GM23338 (cell line): ENCODE measurements at regions not wholly inside any gene's neighbourhood (a gene's known extent, or its start where the extent isn't known, plus 50 kb on each side); places are given as distances from the start of the nearest gene placed in this dataset.

Experiments
- ATAC-seq: fragments of 200-7000 bp; cut with Tn5 transposase; 3 replicates; pipeline ENCODE4 v1.9.1; 2020
- DNase-seq: peaks from one replicate; pipeline ENCODE4 v3.0.0-alpha.2; 2015; ENCODE audit warnings: low spot score
- H2AFZ ChIP-seq: fragments of 200-600 bp; sonication (generic); 2 replicates; pipeline ENCODE4 v1.8.0; 2016; ENCODE audit warnings: antibody characterized with exemption, mild to moderate bottlenecking, moderate library complexity
- H3F3A ChIP-seq: fragments of 200-600 bp; sonication (generic); replicated peaks from 2 replicates; pipeline ENCODE4 v1.8.0; 2017; ENCODE audit warnings: antibody characterized with exemption, mixed run types, low read depth
- H3K27ac ChIP-seq: fragments of 200-600 bp; sonication (generic); 2 replicates; pipeline ENCODE4 v1.6.1; 2016; ENCODE audit warnings: low read depth
- H3K27me3 ChIP-seq: fragments of 200-600 bp; sonication (generic); 2 replicates; pipeline ENCODE4 v1.8.0; 2016; ENCODE audit warnings: mild to moderate bottlenecking, mixed run types, moderate library complexity; ENCODE audit not compliant: insufficient read depth
- H3K36me3 ChIP-seq: fragments of 200-600 bp; sonication (generic); 2 replicates; pipeline ENCODE4 v1.8.0; 2016; ENCODE audit warnings: mild to moderate bottlenecking; ENCODE audit not compliant: insufficient read depth
- H3K4me1 ChIP-seq: fragments of 200-600 bp; sonication (generic); 2 replicates; pipeline ENCODE4 v1.8.0; 2016; ENCODE audit warnings: mild to moderate bottlenecking, moderate library complexity; ENCODE audit not compliant: insufficient read depth
- H3K4me2 ChIP-seq: fragments of 200-600 bp; sonication (generic); 2 replicates; pipeline ENCODE4 v1.7.1; 2017; ENCODE audit warnings: mixed run types
- H3K4me3 ChIP-seq: fragments of 200-600 bp; sonication (generic); 2 replicates; pipeline ENCODE4 v1.6.1; 2016; ENCODE audit warnings: mixed run types
- H3K79me2 ChIP-seq: fragments of 200-600 bp; sonication (generic); replicated peaks from 2 replicates; pipeline ENCODE4 v1.8.0; 2017; ENCODE audit warnings: mild to moderate bottlenecking; ENCODE audit not compliant: insufficient read depth
- H3K9me2 ChIP-seq: fragments of 200-600 bp; sonication (generic); 2 replicates; pipeline ENCODE4 v1.8.0; 2017; ENCODE audit not compliant: insufficient read depth
- H4K20me1 ChIP-seq: fragments of 200-600 bp; sonication (generic); replicated peaks from 2 replicates; pipeline ENCODE4 v1.8.0; 2017; ENCODE audit warnings: mild to moderate bottlenecking; ENCODE audit not compliant: insufficient read depth
- H3K27ac Mint-ChIP-seq: 2 replicates; pipeline ENCODE4 v1.8.0; 2020; ENCODE audit warnings: inconsistent platforms, mild to moderate bottlenecking, moderate library complexity, mixed read lengths
- H3K27me3 Mint-ChIP-seq: 3 replicates; pipeline ENCODE4 v1.8.0; 2022; ENCODE audit warnings: low read depth, mild to moderate bottlenecking, moderate library complexity, mixed read lengths, inconsistent platforms; ENCODE audit not compliant: insufficient read depth, poor library complexity
- H3K36me3 Mint-ChIP-seq: 3 replicates; pipeline ENCODE4 v1.8.0; 2021; ENCODE audit warnings: low read depth, mild to moderate bottlenecking, inconsistent platforms, moderate library complexity, mixed read lengths
- H3K4me1 Mint-ChIP-seq: 3 replicates; pipeline ENCODE4 v1.8.0; 2020; ENCODE audit warnings: mild to moderate bottlenecking, inconsistent platforms, mixed read lengths
- H3K4me3 Mint-ChIP-seq: 3 replicates; pipeline ENCODE4 v1.8.0; 2021; ENCODE audit warnings: moderate library complexity, mild to moderate bottlenecking, inconsistent platforms, mixed read lengths
- H3K9me3 Mint-ChIP-seq: 3 replicates; pipeline ENCODE4 v1.8.0; 2020; ENCODE audit warnings: moderate library complexity, mild to moderate bottlenecking, inconsistent platforms, mixed read lengths
- CREB1 ChIP-seq: fragments of 250-450 bp; sonication (Bioruptor Pico); IDR thresholded peaks from 2 replicates; pipeline ENCODE4 v1.5.0; 2020; ENCODE audit warnings: low read depth, mild to moderate bottlenecking, moderate library complexity
- EZH2phosphoT487 ChIP-seq: fragments of 200-600 bp; sonication (generic); IDR thresholded peaks from one replicate; pipeline ENCODE4 v1.8.1; 2018; ENCODE audit warnings: antibody characterized with exemption; ENCODE audit not compliant: unreplicated experiment
- JUNB ChIP-seq: IDR thresholded peaks from one replicate; pipeline ENCODE4 v1.6.1; 2016; ENCODE audit warnings: antibody characterized with exemption; ENCODE audit not compliant: unreplicated experiment
- NANOG ChIP-seq: IDR thresholded peaks from 2 replicates; pipeline ENCODE4 v1.6.1; 2016; ENCODE audit warnings: antibody characterized with exemption, borderline replicate concordance
- STAT1 ChIP-seq: IDR thresholded peaks from one replicate; pipeline ENCODE4 v1.6.1; 2016; ENCODE audit warnings: antibody characterized with exemption; ENCODE audit not compliant: unreplicated experiment
- TF ChIP-seq, protein P1 (sequence below), 2 experiments: fragments of 200-600 bp in 1 of 2; sonication (generic) in 1 of 2; conservative IDR thresholded peaks; 2 replicates each; pipeline versions ENCODE4 v1.5.1 to v1.6.1; 2016 to 2017; ENCODE audit warnings: antibody characterized with exemption in 2 of 2, low read depth in 2 of 2, mild to moderate bottlenecking in 2 of 2, moderate library complexity in 1 of 2
- TF ChIP-seq, protein P2 (sequence below): fragments of 250-450 bp; sonication (Bioruptor Pico); IDR thresholded peaks from 2 replicates; pipeline ENCODE4 v1.5.0; 2020; ENCODE audit warnings: mild to moderate bottlenecking, moderate library complexity

DNA sequence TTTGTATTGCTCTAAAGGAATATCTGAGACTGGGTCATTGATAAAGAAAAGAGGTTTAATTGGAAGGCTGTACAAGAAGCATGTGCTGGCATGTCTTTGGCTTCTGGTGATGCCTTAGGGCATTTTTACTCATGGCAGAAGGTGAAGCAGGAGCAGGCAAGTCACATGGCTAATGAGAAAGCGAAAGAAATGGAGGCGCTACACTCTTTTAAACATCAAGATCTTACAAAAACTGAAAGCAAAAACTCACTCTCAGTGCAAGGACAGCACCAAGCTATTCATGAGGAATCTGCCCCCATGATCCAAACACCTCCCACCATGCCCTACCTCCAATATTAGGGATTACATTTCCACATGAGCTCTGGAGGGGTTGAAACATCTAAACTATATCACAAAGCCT lies 1458.8 kb upstream of the ACO1 start:
- no peaks in the 10 kb centered on the region for H4K20me1 ChIP-seq
- no peak overlapping the region for H3K4me3 ChIP-seq
- no peaks in the 10 kb centered on the region for H3K9me2 ChIP-seq
- no peaks in the 10 kb centered on the region for H3K27me3 ChIP-seq
- H3K4me2 ChIP-seq, result no peak overlapping the region
- no peaks in the 10 kb centered on the region for H3K36me3 Mint-ChIP-seq
- H2AFZ ChIP-seq, result peak overlapping the region; percentile 21; the same call in 1 of the 2 replicates
- no peaks in the 10 kb centered on the region for H3F3A ChIP-seq
- H3K79me2 ChIP-seq, result no peaks in the 10 kb centered on the region
- no peaks in the 10 kb centered on the region for H3K4me1 ChIP-seq
- ATAC-seq (no peak), DNase-seq (no peak)
- no peaks in the 10 kb centered on the region for H3K27me3 Mint-ChIP-seq
- no peak overlapping the region for H3K27ac Mint-ChIP-seq
- no peaks in the 10 kb centered on the region for H3K9me3 Mint-ChIP-seq
- H3K4me1 Mint-ChIP-seq, result no peaks in the 10 kb centered on the region
- H3K4me3 Mint-ChIP-seq, result no peak overlapping the region
- no peak overlapping the region for H3K27ac ChIP-seq
- TF ChIP-seq, protein P1, sequence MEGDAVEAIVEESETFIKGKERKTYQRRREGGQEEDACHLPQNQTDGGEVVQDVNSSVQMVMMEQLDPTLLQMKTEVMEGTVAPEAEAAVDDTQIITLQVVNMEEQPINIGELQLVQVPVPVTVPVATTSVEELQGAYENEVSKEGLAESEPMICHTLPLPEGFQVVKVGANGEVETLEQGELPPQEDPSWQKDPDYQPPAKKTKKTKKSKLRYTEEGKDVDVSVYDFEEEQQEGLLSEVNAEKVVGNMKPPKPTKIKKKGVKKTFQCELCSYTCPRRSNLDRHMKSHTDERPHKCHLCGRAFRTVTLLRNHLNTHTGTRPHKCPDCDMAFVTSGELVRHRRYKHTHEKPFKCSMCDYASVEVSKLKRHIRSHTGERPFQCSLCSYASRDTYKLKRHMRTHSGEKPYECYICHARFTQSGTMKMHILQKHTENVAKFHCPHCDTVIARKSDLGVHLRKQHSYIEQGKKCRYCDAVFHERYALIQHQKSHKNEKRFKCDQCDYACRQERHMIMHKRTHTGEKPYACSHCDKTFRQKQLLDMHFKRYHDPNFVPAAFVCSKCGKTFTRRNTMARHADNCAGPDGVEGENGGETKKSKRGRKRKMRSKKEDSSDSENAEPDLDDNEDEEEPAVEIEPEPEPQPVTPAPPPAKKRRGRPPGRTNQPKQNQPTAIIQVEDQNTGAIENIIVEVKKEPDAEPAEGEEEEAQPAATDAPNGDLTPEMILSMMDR (conservative IDR thresholded peaks at IDR 0.05; ENCODE audit: low read depth in 2 of 2), result no peak
- TF ChIP-seq STAT1, result no peak
- no peak for TF ChIP-seq JUNB
- no peak for TF ChIP-seq NANOG
- no peaks in the 10 kb centered on the region for H3K36me3 ChIP-seq

DNA sequence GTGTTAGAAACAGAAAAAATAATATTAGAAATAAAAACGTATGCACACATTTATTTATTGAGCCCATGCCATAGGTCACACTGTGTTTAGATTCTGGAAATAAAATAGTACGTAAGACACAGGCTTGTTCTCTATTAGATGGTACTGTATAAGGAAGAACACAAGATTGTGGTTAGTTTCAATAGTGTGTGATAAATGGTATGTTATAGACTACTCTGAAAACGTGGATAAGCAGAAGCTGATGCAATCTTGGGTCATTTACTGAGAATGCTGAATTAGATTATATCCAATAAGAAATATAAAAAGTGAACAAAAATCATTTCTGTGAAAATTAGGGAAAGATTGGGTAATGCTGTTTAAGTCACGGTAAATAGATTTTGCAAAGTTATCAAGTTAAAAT lies 1456.4 kb upstream of the ACO1 start:
- Mint-ChIP-seq H3K9me3 (no peaks in the 10 kb centered on the region), H3K4me3 (no peak overlapping the region), H3K4me1 (no peaks in the 10 kb centered on the region), H3K27me3 (peaks cover 2% of the 10 kb centered on the region), H3K36me3 (no peaks in the 10 kb centered on the region), H3K27ac (no peak overlapping the region)
- TF ChIP-seq, protein P2, sequence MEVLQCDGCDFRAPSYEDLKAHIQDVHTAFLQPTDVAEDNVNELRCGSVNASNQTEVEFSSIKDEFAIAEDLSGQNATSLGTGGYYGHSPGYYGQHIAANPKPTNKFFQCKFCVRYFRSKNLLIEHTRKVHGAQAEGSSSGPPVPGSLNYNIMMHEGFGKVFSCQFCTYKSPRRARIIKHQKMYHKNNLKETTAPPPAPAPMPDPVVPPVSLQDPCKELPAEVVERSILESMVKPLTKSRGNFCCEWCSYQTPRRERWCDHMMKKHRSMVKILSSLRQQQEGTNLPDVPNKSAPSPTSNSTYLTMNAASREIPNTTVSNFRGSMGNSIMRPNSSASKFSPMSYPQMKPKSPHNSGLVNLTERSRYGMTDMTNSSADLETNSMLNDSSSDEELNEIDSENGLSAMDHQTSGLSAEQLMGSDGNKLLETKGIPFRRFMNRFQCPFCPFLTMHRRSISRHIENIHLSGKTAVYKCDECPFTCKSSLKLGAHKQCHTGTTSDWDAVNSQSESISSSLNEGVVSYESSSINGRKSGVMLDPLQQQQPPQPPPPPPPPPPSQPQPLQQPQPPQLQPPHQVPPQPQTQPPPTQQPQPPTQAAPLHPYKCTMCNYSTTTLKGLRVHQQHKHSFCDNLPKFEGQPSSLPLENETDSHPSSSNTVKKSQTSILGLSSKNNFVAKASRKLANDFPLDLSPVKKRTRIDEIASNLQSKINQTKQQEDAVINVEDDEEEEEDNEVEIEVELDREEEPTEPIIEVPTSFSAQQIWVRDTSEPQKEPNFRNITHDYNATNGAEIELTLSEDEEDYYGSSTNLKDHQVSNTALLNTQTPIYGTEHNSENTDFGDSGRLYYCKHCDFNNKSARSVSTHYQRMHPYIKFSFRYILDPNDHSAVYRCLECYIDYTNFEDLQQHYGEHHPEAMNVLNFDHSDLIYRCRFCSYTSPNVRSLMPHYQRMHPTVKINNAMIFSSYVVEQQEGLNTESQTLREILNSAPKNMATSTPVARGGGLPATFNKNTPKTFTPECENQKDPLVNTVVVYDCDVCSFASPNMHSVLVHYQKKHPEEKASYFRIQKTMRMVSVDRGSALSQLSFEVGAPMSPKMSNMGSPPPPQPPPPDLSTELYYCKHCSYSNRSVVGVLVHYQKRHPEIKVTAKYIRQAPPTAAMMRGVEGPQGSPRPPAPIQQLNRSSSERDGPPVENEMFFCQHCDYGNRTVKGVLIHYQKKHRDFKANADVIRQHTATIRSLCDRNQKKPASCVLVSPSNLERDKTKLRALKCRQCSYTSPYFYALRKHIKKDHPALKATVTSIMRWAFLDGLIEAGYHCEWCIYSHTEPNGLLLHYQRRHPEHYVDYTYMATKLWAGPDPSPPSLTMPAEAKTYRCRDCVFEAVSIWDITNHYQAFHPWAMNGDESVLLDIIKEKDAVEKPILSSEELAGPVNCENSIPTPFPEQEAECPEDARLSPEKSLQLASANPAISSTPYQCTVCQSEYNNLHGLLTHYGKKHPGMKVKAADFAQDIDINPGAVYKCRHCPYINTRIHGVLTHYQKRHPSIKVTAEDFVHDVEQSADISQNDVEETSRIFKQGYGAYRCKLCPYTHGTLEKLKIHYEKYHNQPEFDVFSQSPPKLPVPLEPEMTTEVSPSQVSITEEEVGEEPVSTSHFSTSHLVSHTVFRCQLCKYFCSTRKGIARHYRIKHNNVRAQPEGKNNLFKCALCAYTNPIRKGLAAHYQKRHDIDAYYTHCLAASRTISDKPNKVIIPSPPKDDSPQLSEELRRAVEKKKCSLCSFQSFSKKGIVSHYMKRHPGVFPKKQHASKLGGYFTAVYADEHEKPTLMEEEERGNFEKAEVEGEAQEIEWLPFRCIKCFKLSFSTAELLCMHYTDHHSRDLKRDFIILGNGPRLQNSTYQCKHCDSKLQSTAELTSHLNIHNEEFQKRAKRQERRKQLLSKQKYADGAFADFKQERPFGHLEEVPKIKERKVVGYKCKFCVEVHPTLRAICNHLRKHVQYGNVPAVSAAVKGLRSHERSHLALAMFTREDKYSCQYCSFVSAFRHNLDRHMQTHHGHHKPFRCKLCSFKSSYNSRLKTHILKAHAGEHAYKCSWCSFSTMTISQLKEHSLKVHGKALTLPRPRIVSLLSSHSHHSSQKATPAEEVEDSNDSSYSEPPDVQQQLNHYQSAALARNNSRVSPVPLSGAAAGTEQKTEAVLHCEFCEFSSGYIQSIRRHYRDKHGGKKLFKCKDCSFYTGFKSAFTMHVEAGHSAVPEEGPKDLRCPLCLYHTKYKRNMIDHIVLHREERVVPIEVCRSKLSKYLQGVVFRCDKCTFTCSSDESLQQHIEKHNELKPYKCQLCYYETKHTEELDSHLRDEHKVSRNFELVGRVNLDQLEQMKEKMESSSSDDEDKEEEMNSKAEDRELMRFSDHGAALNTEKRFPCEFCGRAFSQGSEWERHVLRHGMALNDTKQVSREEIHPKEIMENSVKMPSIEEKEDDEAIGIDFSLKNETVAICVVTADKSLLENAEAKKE (CRISPR knock-in tag), result no peak
- no peak for TF ChIP-seq EZH2phosphoT487
- no peak for TF ChIP-seq NANOG
- no peak for TF ChIP-seq CREB1 (CRISPR knock-in tag)
- ATAC-seq, result no peak
- H3K4me2 ChIP-seq, result no peak overlapping the region
- H3F3A ChIP-seq, result no peaks in the 10 kb centered on the region
- H3K27ac ChIP-seq, result no peak overlapping the region
- H2AFZ ChIP-seq, result no peak overlapping the region
- no peaks in the 10 kb centered on the region for H3K4me1 ChIP-seq
- H3K4me3 ChIP-seq, result no peak overlapping the region
- no peaks in the 10 kb centered on the region for H3K36me3 ChIP-seq
- H3K27me3 ChIP-seq, result no peaks in the 10 kb centered on the region
- H3K9me2 ChIP-seq, result no peaks in the 10 kb centered on the region
- H3K79me2 ChIP-seq, result no peaks in the 10 kb centered on the region
- DNase-seq, result no peak
- no peaks in the 10 kb centered on the region for H4K20me1 ChIP-seq
